Left lung (tissue), 4 donors: ENCODE measurements at regions not wholly inside any gene's neighbourhood (a gene's known extent, or its start where the extent isn't known, plus 50 kb on each side); places are given as distances from the start of the nearest gene placed in this dataset.

ENCODE experiments used
- ATAC-seq: fragments of 200-7000 bp; cut with Tn5 transposase; one replicate; pipeline ENCODE4 v1.9.1; 2020; ENCODE audit warnings: moderate library complexity
- DNase-seq, 4 donors: peaks; one replicate each; pipeline ENCODE4 v3.0.0-alpha.2; 2013 to 2020
- H3K27ac ChIP-seq, 2 donors: fragments of 200-600 bp; sonication (generic) in 1 of 2; one replicate each; pipeline versions ENCODE4 v1.5.0 to v1.8.0; 2020 to 2021
- H3K27me3 ChIP-seq, 2 donors: fragments of 200-600 bp; sonication (generic) in 1 of 2; one replicate each; pipeline versions ENCODE4 v1.5.0 to v1.8.0; 2020 to 2021
- H3K36me3 ChIP-seq, 2 donors: fragments of 200-600 bp; sonication (generic) in 1 of 2; one replicate each; pipeline versions ENCODE4 v1.5.0 to v1.8.0; 2020 to 2021
- H3K4me1 ChIP-seq, 2 donors: fragments of 200-600 bp; one replicate each; pipeline ENCODE4 v1.8.0; 2021
- H3K4me3 ChIP-seq, 2 donors: fragments of 200-600 bp; sonication (generic) in 1 of 2; one replicate each; pipeline versions ENCODE4 v1.5.0 to v1.8.0; 2020 to 2021; ENCODE audit warnings: mild to moderate bottlenecking in 1 of 2
- H3K9me3 ChIP-seq, 2 donors: fragments of 200-600 bp; sonication (generic) in 1 of 2; one replicate each; pipeline versions ENCODE4 v1.5.0 to v1.8.0; 2020 to 2021
- intact Hi-C, 2 donors: fragments of 100-400 bp; cut with DNase I; formaldehyde crosslinking; loops; one replicate each; pipeline versions ENCODE4 v1.11.2 to v1.14.2; 2022
- TF ChIP-seq, protein P1 (sequence below), 2 donors: fragments of 200-600 bp; sonication (generic) in 1 of 2; IDR thresholded peaks; one replicate each; pipeline versions ENCODE4 v1.5.0 to v1.8.0; 2021; ENCODE audit warnings: antibody characterized with exemption in 2 of 2
- donor health status: DM: no; HTN: yes; CAD: no.
- donor health status: DM: no; HTN: no; CAD: no.

DNA sequence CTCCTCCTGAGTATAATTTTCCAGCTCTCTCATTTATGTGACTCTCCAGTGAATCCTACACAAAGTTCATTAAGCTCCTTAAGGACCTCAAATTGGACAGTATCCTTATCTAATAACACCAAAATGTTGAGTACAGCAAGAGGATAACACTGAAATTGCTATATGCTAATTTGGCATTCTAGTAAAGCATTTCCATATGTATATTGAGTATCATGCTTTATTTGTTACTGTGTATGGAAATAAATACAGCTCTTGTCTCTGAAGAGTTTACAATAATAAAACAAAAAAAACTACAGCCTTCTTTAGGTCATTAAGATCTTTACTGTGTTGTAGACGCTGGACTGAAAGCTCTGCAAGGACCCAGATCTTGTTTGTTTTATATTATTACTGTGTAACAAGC lies 1341.3 kb downstream of the ROBO1 start:
- Histone ChIP-seq H3K9me3 (peaks cover 0 to 2% of the 10 kb centered on the region in 2 donors), H3K27ac (no peak overlapping the region), H3K4me3 (no peak overlapping the region), H3K36me3 (no peaks in the 10 kb centered on the region), H3K27me3 (no peaks in the 10 kb centered on the region), H3K4me1 (no peaks in the 10 kb centered on the region)
- intact Hi-C loops = no loop called here
- ATAC-seq (no peak), DNase-seq (no peak)
- TF ChIP-seq, protein P1, sequence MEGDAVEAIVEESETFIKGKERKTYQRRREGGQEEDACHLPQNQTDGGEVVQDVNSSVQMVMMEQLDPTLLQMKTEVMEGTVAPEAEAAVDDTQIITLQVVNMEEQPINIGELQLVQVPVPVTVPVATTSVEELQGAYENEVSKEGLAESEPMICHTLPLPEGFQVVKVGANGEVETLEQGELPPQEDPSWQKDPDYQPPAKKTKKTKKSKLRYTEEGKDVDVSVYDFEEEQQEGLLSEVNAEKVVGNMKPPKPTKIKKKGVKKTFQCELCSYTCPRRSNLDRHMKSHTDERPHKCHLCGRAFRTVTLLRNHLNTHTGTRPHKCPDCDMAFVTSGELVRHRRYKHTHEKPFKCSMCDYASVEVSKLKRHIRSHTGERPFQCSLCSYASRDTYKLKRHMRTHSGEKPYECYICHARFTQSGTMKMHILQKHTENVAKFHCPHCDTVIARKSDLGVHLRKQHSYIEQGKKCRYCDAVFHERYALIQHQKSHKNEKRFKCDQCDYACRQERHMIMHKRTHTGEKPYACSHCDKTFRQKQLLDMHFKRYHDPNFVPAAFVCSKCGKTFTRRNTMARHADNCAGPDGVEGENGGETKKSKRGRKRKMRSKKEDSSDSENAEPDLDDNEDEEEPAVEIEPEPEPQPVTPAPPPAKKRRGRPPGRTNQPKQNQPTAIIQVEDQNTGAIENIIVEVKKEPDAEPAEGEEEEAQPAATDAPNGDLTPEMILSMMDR (IDR thresholded peaks at IDR 0.05) = no peak

- Histone ChIP-seq H3K36me3 (no peaks in the 10 kb centered on the region), H3K27me3 (no peaks in the 10 kb centered on the region), H3K4me1 (no peaks in the 10 kb centered on the region), H3K9me3 (peaks cover 0 to 2% of the 10 kb centered on the region in 2 donors), H3K4me3 (no peak overlapping the region), H3K27ac (no peak overlapping the region)
- intact Hi-C loops = no loop called here
- DNase-seq (no peak), ATAC-seq (no peak)
- TF ChIP-seq, protein P1 (IDR thresholded peaks at IDR 0.05) = no peak
These were observed 1340.5 kb downstream of the ROBO1 start for GRCh38 chr3:78427303-78427702.

DNA sequence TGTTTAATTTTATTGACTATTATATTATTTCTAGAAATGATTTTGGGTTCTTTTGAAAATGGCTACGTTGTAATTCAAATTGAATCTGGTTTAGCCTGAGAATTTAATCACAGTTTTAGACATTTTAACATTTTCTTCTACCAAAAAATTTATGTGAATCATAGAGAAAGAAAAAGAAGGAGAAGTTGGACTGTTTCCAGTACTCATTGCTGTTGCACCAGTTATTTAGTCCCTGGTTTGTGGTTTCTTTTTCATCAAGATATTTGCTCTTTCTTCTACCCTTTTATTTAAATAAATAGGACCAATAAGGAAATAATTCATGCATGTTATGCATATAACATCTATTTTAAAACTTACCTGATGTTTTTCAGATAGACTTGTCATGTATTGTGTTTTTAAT lies 1337.1 kb downstream of the ROBO1 start:
- intact Hi-C loops = no loop called here
- ATAC-seq = no peak

DNA sequence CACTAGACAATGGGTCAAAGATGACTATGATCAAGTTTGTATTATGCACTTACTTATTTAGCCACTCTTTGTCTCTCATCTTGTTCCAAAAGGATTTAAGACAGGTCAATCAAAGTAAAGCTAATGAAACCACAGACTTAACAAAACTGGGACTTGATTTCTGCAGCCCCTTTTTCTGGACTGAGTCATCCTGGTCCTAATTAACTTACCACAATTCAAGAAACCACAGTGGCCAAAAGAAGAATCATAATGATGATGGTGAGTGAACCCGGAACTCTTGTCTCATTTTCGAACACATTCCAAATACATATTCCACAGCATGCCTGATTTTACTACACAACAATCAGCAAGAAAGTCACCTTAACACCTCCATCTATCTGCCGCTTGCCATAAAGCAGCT lies 1333.0 kb downstream of the ROBO1 start:
- Histone ChIP-seq H3K27me3 (no peaks in the 10 kb centered on the region), H3K27ac (no peak overlapping the region), H3K9me3 (peaks cover 0 to 2% of the 10 kb centered on the region in 2 donors), H3K4me1 (no peaks in the 10 kb centered on the region), H3K36me3 (no peaks in the 10 kb centered on the region), H3K4me3 (no peak overlapping the region)
- intact Hi-C loops = no loop called here
- TF ChIP-seq, protein P1 (IDR thresholded peaks at IDR 0.05) = no peak
- peak; percentile 19 for ATAC-seq
- DNase-seq = no peak

More for the DNA sequence above, 1337.1 kb downstream of the ROBO1 start:
- H3K36me3 ChIP-seq = no peaks in the 10 kb centered on the region
- H3K27ac ChIP-seq = no peak overlapping the region
- H3K4me3 ChIP-seq = no peak overlapping the region
- peaks cover 0 to 2% of the 10 kb centered on the region in 2 donors for H3K9me3 ChIP-seq
- DNase-seq = no peak
- TF ChIP-seq, protein P1 (IDR thresholded peaks at IDR 0.05) = no peak
- H3K4me1 ChIP-seq = no peaks in the 10 kb centered on the region
- no peaks in the 10 kb centered on the region for H3K27me3 ChIP-seq

GRCh38 chr3:78455166-78455565 lies 1312.6 kb downstream of the ROBO1 start:
- Histone ChIP-seq H3K27ac (peak overlapping the region in 1 of 2 donors; percentile 13), H3K27me3 (no peaks in the 10 kb centered on the region), H3K9me3 (no peaks in the 10 kb centered on the region), H3K36me3 (no peaks in the 10 kb centered on the region), H3K4me3 (no peak overlapping the region), H3K4me1 (no peaks in the 10 kb centered on the region)
- ATAC-seq (no peak), DNase-seq (peak in 2 of 4 donors; percentile 34 to 36)
- intact Hi-C loops = no loop called here
- TF ChIP-seq, protein P1 (IDR thresholded peaks at IDR 0.05) = no peak
